SJCRH30 (cell line): ENCODE measurements at regions not wholly inside any gene's neighbourhood (a gene's known extent, or its start where the extent isn't known, plus 50 kb on each side); places are given as distances from the start of the nearest gene placed in this dataset.
A peak's percentile ranks its signal among the peaks of the same experiment; 100 is the strongest.

Experiments
- DNase-seq, 2 experiments: peaks; one replicate each; pipeline ENCODE4 v3.0.0-alpha.2; 2015 to 2020
- H3K27ac ChIP-seq: fragments of 250-450 bp; sonication (Bioruptor Pico); 2 replicates; pipeline ENCODE4 v1.5.1; 2020; ENCODE audit warnings: mild to moderate bottlenecking, moderate library complexity
- H3K27me3 ChIP-seq: fragments of 250-450 bp; sonication (Bioruptor Pico); 2 replicates; pipeline ENCODE4 v1.5.1; 2020; ENCODE audit warnings: mild to moderate bottlenecking, moderate library complexity
- H3K36me3 ChIP-seq: fragments of 250-450 bp; sonication (Bioruptor Pico); 2 replicates; pipeline ENCODE4 v1.5.1; 2020; ENCODE audit warnings: mild to moderate bottlenecking, moderate library complexity
- H3K4me1 ChIP-seq: fragments of 250-450 bp; sonication (Bioruptor Pico); 2 replicates; pipeline ENCODE4 v1.5.1; 2020; ENCODE audit warnings: mild to moderate bottlenecking, moderate library complexity
- H3K4me3 ChIP-seq: fragments of 250-450 bp; sonication (Bioruptor Pico); 2 replicates; pipeline ENCODE4 v1.5.1; 2020; ENCODE audit warnings: mild to moderate bottlenecking, moderate library complexity
- H3K9me3 ChIP-seq: fragments of 250-450 bp; sonication (Bioruptor Pico); replicated peaks from 2 replicates; pipeline ENCODE4 v1.5.1; 2020; ENCODE audit warnings: mild to moderate bottlenecking, moderate library complexity

DNA sequence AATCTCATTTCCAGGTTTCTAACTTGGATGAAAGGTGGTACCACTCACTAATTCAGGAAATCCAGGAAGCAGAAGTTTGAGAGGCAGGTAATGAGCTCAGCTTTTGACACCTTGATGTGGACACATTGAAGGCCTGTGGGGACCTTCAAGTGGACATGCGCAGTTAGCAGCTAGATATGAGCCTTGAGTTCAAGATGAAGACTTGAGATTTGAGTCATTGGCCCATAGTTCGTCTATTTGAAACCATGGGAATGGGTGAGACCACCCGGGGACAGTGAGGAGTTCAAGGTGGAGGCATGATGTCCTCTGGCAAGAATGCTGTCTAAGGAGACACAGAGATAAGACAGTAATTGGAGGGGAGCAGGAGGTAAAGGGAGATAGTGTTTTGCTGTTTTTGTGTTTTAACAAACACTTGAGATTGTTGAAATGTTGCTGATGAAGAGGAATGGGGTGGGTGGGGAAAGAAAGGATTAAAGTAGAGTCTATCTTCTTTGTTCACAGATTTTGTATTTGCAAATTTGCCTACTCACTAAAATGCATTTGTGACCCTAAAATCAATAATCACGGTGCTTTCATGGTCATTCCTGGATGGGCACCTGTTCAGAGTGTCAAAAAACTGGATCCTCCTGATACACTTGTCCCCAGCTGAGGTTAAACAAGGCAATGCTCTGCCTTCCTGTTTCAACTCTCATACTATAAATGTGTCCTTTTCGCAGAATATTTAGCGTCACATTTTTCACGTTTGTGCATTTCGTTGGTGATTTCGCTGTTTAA lies 69.5 kb upstream of the PLXNC1 start:
- DNase-seq, result no peak
- no peaks in the 10 kb centered on the region for H3K36me3 ChIP-seq
- H3K4me3 ChIP-seq, result no peak overlapping the region
- H3K27me3 ChIP-seq, result no peaks in the 10 kb centered on the region
- no peak overlapping the region for H3K27ac ChIP-seq
- no peaks in the 10 kb centered on the region for H3K9me3 ChIP-seq
- H3K4me1 ChIP-seq, result no peaks in the 10 kb centered on the region

GRCh38 chr12:94079566-94080340 lies 68.6 kb upstream of the PLXNC1 start:
- no peak overlapping the region for H3K4me3 ChIP-seq
- DNase-seq, result no peak
- no peaks in the 10 kb centered on the region for H3K4me1 ChIP-seq
- no peaks in the 10 kb centered on the region for H3K9me3 ChIP-seq
- H3K27ac ChIP-seq, result no peak overlapping the region
- no peaks in the 10 kb centered on the region for H3K27me3 ChIP-seq
- H3K36me3 ChIP-seq, result no peaks in the 10 kb centered on the region

GRCh38 chr12:94080341-94081009 lies 67.9 kb upstream of the PLXNC1 start:
- no peaks in the 10 kb centered on the region for H3K4me1 ChIP-seq
- H3K4me3 ChIP-seq, result no peak overlapping the region
- H3K27ac ChIP-seq, result no peak overlapping the region
- DNase-seq, result peak in 1 of 2 experiments; percentile 15
- H3K36me3 ChIP-seq, result no peaks in the 10 kb centered on the region
- H3K9me3 ChIP-seq, result no peaks in the 10 kb centered on the region
- no peaks in the 10 kb centered on the region for H3K27me3 ChIP-seq

DNA sequence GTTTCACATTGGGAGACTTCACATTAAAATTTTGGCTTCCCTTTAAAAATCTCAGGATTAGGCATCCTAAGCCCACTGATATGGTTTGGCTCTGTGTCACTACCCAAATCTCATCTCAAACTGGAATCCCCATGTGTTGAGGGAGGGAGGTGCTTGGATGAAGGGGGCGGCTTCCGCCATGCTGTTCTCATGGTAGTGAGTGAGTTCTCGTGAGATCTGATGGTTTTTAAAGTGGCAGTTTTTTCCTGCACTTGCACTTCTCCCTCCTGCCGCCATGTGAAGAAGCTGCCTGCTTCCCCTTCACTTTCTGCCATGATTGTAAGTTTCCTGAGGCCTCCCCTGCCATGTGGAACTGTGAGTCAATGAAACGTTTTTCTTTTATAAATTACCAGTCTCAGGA lies 65.7 kb upstream of the PLXNC1 start:
- H3K27me3 ChIP-seq, result no peaks in the 10 kb centered on the region
- DNase-seq, result no peak
- no peak overlapping the region for H3K27ac ChIP-seq
- H3K9me3 ChIP-seq, result no peaks in the 10 kb centered on the region
- H3K4me1 ChIP-seq, result no peaks in the 10 kb centered on the region
- H3K4me3 ChIP-seq, result no peak overlapping the region
- no peaks in the 10 kb centered on the region for H3K36me3 ChIP-seq

GRCh38 chr12:94089891-94090290 lies 58.5 kb upstream of the PLXNC1 start:
- H3K9me3 ChIP-seq, result no peaks in the 10 kb centered on the region
- no peak for DNase-seq
- H3K27ac ChIP-seq, result no peak overlapping the region
- no peaks in the 10 kb centered on the region for H3K4me1 ChIP-seq
- H3K36me3 ChIP-seq, result no peaks in the 10 kb centered on the region
- H3K27me3 ChIP-seq, result no peaks in the 10 kb centered on the region
- no peak overlapping the region for H3K4me3 ChIP-seq

DNA sequence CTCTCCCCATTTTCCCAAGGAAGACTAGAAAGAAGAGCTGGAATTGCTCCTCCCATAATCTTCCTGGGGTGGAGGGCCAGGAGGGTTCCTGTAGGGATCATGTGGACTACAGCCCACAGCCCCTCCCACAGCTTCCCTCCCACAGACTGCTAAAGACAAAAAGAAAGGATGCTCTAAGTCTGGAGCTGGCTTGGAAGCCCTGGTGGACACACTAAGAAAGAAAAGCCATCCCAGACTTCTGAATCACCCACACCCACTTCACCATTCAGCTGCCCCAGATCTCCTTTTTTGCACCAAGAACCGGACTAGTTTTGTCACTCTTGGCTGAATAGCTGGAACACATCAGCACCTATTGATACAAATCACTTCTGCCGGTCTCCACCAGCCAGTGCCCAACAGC lies 56.8 kb upstream of the PLXNC1 start:
- H3K36me3 ChIP-seq, result no peaks in the 10 kb centered on the region
- H3K27ac ChIP-seq, result no peak overlapping the region
- H3K27me3 ChIP-seq, result no peaks in the 10 kb centered on the region
- no peak for DNase-seq
- H3K4me1 ChIP-seq, result no peaks in the 10 kb centered on the region
- no peaks in the 10 kb centered on the region for H3K9me3 ChIP-seq
- H3K4me3 ChIP-seq, result no peak overlapping the region

GRCh38 chr12:94092516-94093241 lies 55.7 kb upstream of the PLXNC1 start:
- no peak overlapping the region for H3K4me3 ChIP-seq
- H3K36me3 ChIP-seq, result no peaks in the 10 kb centered on the region
- H3K9me3 ChIP-seq, result no peaks in the 10 kb centered on the region
- DNase-seq, result no peak
- H3K4me1 ChIP-seq, result no peaks in the 10 kb centered on the region
- no peak overlapping the region for H3K27ac ChIP-seq
- H3K27me3 ChIP-seq, result no peaks in the 10 kb centered on the region

DNA sequence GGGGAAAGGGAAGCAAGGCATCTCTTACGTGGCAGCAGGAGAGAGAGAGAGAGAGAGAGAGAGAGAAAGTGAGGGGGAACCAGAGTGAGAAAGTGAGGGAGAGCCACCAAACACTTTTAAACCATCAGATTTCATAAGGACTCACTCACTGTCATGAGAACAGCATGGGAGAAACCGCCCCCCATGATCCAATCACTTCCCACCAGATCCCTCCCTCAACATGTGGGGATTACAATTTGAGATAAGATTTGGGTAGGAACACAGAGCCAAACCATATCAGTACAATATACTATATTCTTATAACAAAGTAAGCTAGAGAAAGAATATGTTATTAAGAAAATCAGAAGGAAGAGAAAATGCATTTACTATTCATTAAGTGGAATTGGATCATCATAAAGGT lies 53.7 kb upstream of the PLXNC1 start:
- H3K27me3 ChIP-seq, result no peaks in the 10 kb centered on the region
- 0 out of 2 replicates have a peak, but pooled peaks cover under 1% of the 10 kb centered on the region for H3K4me1 ChIP-seq
- no peak overlapping the region for H3K4me3 ChIP-seq
- H3K9me3 ChIP-seq, result no peaks in the 10 kb centered on the region
- no peak for DNase-seq
- H3K27ac ChIP-seq, result no peak overlapping the region
- no peaks in the 10 kb centered on the region for H3K36me3 ChIP-seq

DNA sequence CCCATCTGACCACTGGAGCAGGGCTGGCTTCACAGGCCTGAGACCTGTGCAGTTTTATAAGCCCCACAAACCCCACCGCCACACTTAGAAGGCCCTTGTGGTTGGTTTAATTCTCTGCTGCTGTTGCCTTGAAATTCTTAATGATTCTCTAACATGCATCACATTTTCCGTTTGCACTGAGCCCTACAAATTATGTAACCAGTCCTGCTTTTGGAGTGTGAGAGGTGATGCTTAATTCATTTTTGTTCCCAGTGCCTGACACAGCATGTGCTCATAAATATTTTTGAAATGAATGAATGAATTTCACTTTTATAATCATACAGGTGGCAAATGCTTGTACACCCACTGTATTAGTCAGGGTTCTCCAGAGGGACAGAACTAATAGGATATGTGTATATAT lies 52.8 kb upstream of the PLXNC1 start:
- peaks cover 4% of the 10 kb centered on the region; the same call in 1 of the 2 replicates for H3K4me1 ChIP-seq
- H3K27ac ChIP-seq, result no peak overlapping the region
- H3K27me3 ChIP-seq, result no peaks in the 10 kb centered on the region
- H3K9me3 ChIP-seq, result no peaks in the 10 kb centered on the region
- no peak for DNase-seq
- H3K4me3 ChIP-seq, result no peak overlapping the region
- H3K36me3 ChIP-seq, result no peaks in the 10 kb centered on the region

DNA sequence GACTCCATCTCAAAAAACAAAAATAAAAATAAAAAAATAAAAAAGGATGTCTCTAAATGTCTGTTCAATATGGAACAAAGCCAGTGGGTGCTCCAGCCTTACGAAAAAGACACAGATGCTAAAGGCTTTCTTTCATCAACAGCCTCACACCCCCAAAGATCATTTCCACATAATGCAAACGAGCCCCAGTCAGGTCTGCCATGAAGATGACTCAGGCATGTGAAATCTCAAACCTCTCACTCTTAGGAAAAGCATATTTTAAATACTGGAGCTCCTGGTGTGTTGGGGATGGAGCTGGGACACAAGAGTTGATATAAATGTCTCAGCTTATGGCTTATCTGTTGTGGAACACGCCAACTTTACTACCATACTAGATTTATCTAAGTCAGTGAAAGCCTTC lies 49.9 kb upstream of the PLXNC1 start:
- Histone ChIP-seq H3K4me1 (peaks cover 4% of the 10 kb centered on the region; the same call in 1 of the 2 replicates), H3K36me3 (no peaks in the 10 kb centered on the region), H3K27me3 (no peaks in the 10 kb centered on the region), H3K4me3 (no peak overlapping the region), H3K9me3 (no peaks in the 10 kb centered on the region), H3K27ac (no peak overlapping the region)
- no peak for DNase-seq
